ENCODE measurements at regions not wholly inside any gene's neighbourhood (a gene's known extent, or its start where the extent isn't known, plus 50 kb on each side); places are given as distances from the start of the nearest gene placed in this dataset.

GRCh38 chr13:71949441-71949840, 82.4 kb upstream of the DACH1 start:
- TF ChIP-seq CTCF (IDR thresholded peaks at IDR 0.05) (no peak), POLR2A (IDR thresholded peaks at IDR 0.05) (no peak)

Data from Peyer's patch (tissue), 4 donors.